GM23338 (cell line): ENCODE measurements at regions not wholly inside any gene's neighbourhood (a gene's known extent, or its start where the extent isn't known, plus 50 kb on each side); places are given as distances from the start of the nearest gene placed in this dataset.

ENCODE experiments used
- ATAC-seq: fragments of 200-7000 bp; cut with Tn5 transposase; 3 replicates; pipeline ENCODE4 v1.9.1; 2020
- DNase-seq: peaks from one replicate; pipeline ENCODE4 v3.0.0-alpha.2; 2015; ENCODE audit warnings: low spot score
- H2AFZ ChIP-seq: fragments of 200-600 bp; sonication (generic); 2 replicates; pipeline ENCODE4 v1.8.0; 2016; ENCODE audit warnings: antibody characterized with exemption, mild to moderate bottlenecking, moderate library complexity
- H3F3A ChIP-seq: fragments of 200-600 bp; sonication (generic); replicated peaks from 2 replicates; pipeline ENCODE4 v1.8.0; 2017; ENCODE audit warnings: antibody characterized with exemption, mixed run types, low read depth
- H3K27ac ChIP-seq: fragments of 200-600 bp; sonication (generic); 2 replicates; pipeline ENCODE4 v1.6.1; 2016; ENCODE audit warnings: low read depth
- H3K27me3 ChIP-seq: fragments of 200-600 bp; sonication (generic); 2 replicates; pipeline ENCODE4 v1.8.0; 2016; ENCODE audit warnings: mild to moderate bottlenecking, mixed run types, moderate library complexity; ENCODE audit not compliant: insufficient read depth
- H3K36me3 ChIP-seq: fragments of 200-600 bp; sonication (generic); 2 replicates; pipeline ENCODE4 v1.8.0; 2016; ENCODE audit warnings: mild to moderate bottlenecking; ENCODE audit not compliant: insufficient read depth
- H3K4me1 ChIP-seq: fragments of 200-600 bp; sonication (generic); 2 replicates; pipeline ENCODE4 v1.8.0; 2016; ENCODE audit warnings: mild to moderate bottlenecking, moderate library complexity; ENCODE audit not compliant: insufficient read depth
- H3K4me2 ChIP-seq: fragments of 200-600 bp; sonication (generic); 2 replicates; pipeline ENCODE4 v1.7.1; 2017; ENCODE audit warnings: mixed run types
- H3K4me3 ChIP-seq: fragments of 200-600 bp; sonication (generic); 2 replicates; pipeline ENCODE4 v1.6.1; 2016; ENCODE audit warnings: mixed run types
- H3K79me2 ChIP-seq: fragments of 200-600 bp; sonication (generic); replicated peaks from 2 replicates; pipeline ENCODE4 v1.8.0; 2017; ENCODE audit warnings: mild to moderate bottlenecking; ENCODE audit not compliant: insufficient read depth
- H3K9me2 ChIP-seq: fragments of 200-600 bp; sonication (generic); 2 replicates; pipeline ENCODE4 v1.8.0; 2017; ENCODE audit not compliant: insufficient read depth
- H4K20me1 ChIP-seq: fragments of 200-600 bp; sonication (generic); replicated peaks from 2 replicates; pipeline ENCODE4 v1.8.0; 2017; ENCODE audit warnings: mild to moderate bottlenecking; ENCODE audit not compliant: insufficient read depth
- H3K27ac Mint-ChIP-seq: 2 replicates; pipeline ENCODE4 v1.8.0; 2020; ENCODE audit warnings: inconsistent platforms, mild to moderate bottlenecking, moderate library complexity, mixed read lengths
- H3K27me3 Mint-ChIP-seq: 3 replicates; pipeline ENCODE4 v1.8.0; 2022; ENCODE audit warnings: low read depth, mild to moderate bottlenecking, moderate library complexity, mixed read lengths, inconsistent platforms; ENCODE audit not compliant: insufficient read depth, poor library complexity
- H3K36me3 Mint-ChIP-seq: 3 replicates; pipeline ENCODE4 v1.8.0; 2021; ENCODE audit warnings: low read depth, mild to moderate bottlenecking, inconsistent platforms, moderate library complexity, mixed read lengths
- H3K4me1 Mint-ChIP-seq: 3 replicates; pipeline ENCODE4 v1.8.0; 2020; ENCODE audit warnings: mild to moderate bottlenecking, inconsistent platforms, mixed read lengths
- H3K4me3 Mint-ChIP-seq: 3 replicates; pipeline ENCODE4 v1.8.0; 2021; ENCODE audit warnings: moderate library complexity, mild to moderate bottlenecking, inconsistent platforms, mixed read lengths
- H3K9me3 Mint-ChIP-seq: 3 replicates; pipeline ENCODE4 v1.8.0; 2020; ENCODE audit warnings: moderate library complexity, mild to moderate bottlenecking, inconsistent platforms, mixed read lengths
- CREB1 ChIP-seq: fragments of 250-450 bp; sonication (Bioruptor Pico); IDR thresholded peaks from 2 replicates; pipeline ENCODE4 v1.5.0; 2020; ENCODE audit warnings: low read depth, mild to moderate bottlenecking, moderate library complexity
- EZH2 ChIP-seq: fragments of 200-600 bp; sonication (generic); IDR thresholded peaks from one replicate; pipeline ENCODE4 v1.8.0; 2017; ENCODE audit warnings: antibody characterized with exemption, mild to moderate bottlenecking, low read depth; ENCODE audit not compliant: unreplicated experiment
- EZH2phosphoT487 ChIP-seq: fragments of 200-600 bp; sonication (generic); IDR thresholded peaks from one replicate; pipeline ENCODE4 v1.8.1; 2018; ENCODE audit warnings: antibody characterized with exemption; ENCODE audit not compliant: unreplicated experiment
- JUNB ChIP-seq: IDR thresholded peaks from one replicate; pipeline ENCODE4 v1.6.1; 2016; ENCODE audit warnings: antibody characterized with exemption; ENCODE audit not compliant: unreplicated experiment
- NANOG ChIP-seq: IDR thresholded peaks from 2 replicates; pipeline ENCODE4 v1.6.1; 2016; ENCODE audit warnings: antibody characterized with exemption, borderline replicate concordance
- POLR2AphosphoS5 ChIP-seq: IDR thresholded peaks from 2 replicates; pipeline ENCODE4 v1.6.1; 2016; ENCODE audit warnings: antibody characterized with exemption, low read depth
- REST ChIP-seq: IDR thresholded peaks from one replicate; pipeline ENCODE4 v1.6.1; 2018; ENCODE audit warnings: antibody characterized with exemption; ENCODE audit not compliant: unreplicated experiment
- STAT1 ChIP-seq: IDR thresholded peaks from one replicate; pipeline ENCODE4 v1.6.1; 2016; ENCODE audit warnings: antibody characterized with exemption; ENCODE audit not compliant: unreplicated experiment
- ZNF114 ChIP-seq: fragments of 250-450 bp; sonication (Bioruptor Pico); IDR thresholded peaks from 2 replicates; pipeline ENCODE4 v1.5.0; 2020; ENCODE audit warnings: mild to moderate bottlenecking, moderate library complexity
- ZNF331 ChIP-seq: fragments of 250-450 bp; sonication (Bioruptor Pico); IDR thresholded peaks from 2 replicates; pipeline ENCODE4 v1.5.0; 2020; ENCODE audit warnings: low read depth, mild to moderate bottlenecking, moderate library complexity
- ZNF462 ChIP-seq: fragments of 250-450 bp; sonication (Bioruptor Pico); IDR thresholded peaks from 2 replicates; pipeline ENCODE4 v1.5.0; 2020; ENCODE audit warnings: mild to moderate bottlenecking, moderate library complexity
- TF ChIP-seq, protein P1 (sequence below): IDR thresholded peaks from 2 replicates; pipeline ENCODE4 v1.6.1; 2016; ENCODE audit warnings: antibody characterized with exemption
- TF ChIP-seq, protein P2 (sequence below), 2 experiments: fragments of 200-600 bp in 1 of 2; sonication (generic) in 1 of 2; conservative IDR thresholded peaks; 2 replicates each; pipeline versions ENCODE4 v1.5.1 to v1.6.1; 2016 to 2017; ENCODE audit warnings: antibody characterized with exemption in 2 of 2, low read depth in 2 of 2, mild to moderate bottlenecking in 2 of 2, moderate library complexity in 1 of 2

GRCh38 chr13:47005756-47006414 lies 109.0 kb upstream of the HTR2A start:
- no peaks in the 10 kb centered on the region for H3K36me3 Mint-ChIP-seq
- DNase-seq (no peak), ATAC-seq (no peak)
- H3K9me3 Mint-ChIP-seq, result no peaks in the 10 kb centered on the region
- H3K27ac Mint-ChIP-seq, result no peak overlapping the region
- no peaks in the 10 kb centered on the region for H3K4me1 ChIP-seq
- peaks cover 2% of the 10 kb centered on the region for H3K27me3 Mint-ChIP-seq
- no peak overlapping the region for H3K4me2 ChIP-seq
- no peak for TF ChIP-seq ZNF462
- TF ChIP-seq, protein P1, sequence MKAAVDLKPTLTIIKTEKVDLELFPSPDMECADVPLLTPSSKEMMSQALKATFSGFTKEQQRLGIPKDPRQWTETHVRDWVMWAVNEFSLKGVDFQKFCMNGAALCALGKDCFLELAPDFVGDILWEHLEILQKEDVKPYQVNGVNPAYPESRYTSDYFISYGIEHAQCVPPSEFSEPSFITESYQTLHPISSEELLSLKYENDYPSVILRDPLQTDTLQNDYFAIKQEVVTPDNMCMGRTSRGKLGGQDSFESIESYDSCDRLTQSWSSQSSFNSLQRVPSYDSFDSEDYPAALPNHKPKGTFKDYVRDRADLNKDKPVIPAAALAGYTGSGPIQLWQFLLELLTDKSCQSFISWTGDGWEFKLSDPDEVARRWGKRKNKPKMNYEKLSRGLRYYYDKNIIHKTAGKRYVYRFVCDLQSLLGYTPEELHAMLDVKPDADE, result no peak
- TF ChIP-seq ZNF331 (CRISPR knock-in tag), result no peak
- TF ChIP-seq, protein P2, sequence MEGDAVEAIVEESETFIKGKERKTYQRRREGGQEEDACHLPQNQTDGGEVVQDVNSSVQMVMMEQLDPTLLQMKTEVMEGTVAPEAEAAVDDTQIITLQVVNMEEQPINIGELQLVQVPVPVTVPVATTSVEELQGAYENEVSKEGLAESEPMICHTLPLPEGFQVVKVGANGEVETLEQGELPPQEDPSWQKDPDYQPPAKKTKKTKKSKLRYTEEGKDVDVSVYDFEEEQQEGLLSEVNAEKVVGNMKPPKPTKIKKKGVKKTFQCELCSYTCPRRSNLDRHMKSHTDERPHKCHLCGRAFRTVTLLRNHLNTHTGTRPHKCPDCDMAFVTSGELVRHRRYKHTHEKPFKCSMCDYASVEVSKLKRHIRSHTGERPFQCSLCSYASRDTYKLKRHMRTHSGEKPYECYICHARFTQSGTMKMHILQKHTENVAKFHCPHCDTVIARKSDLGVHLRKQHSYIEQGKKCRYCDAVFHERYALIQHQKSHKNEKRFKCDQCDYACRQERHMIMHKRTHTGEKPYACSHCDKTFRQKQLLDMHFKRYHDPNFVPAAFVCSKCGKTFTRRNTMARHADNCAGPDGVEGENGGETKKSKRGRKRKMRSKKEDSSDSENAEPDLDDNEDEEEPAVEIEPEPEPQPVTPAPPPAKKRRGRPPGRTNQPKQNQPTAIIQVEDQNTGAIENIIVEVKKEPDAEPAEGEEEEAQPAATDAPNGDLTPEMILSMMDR (conservative IDR thresholded peaks at IDR 0.05; ENCODE audit: low read depth in 2 of 2), result no peak
- TF ChIP-seq POLR2AphosphoS5, result no peak
- TF ChIP-seq STAT1, result no peak
- TF ChIP-seq JUNB, result no peak
- TF ChIP-seq EZH2, result no peak
- TF ChIP-seq EZH2phosphoT487, result no peak
- no peak for TF ChIP-seq CREB1
- no peak for TF ChIP-seq NANOG
- no peak for TF ChIP-seq ZNF114 (CRISPR knock-in tag)
- TF ChIP-seq REST, result no peak
- no peaks in the 10 kb centered on the region for H3F3A ChIP-seq
- H3K27me3 ChIP-seq, result no peaks in the 10 kb centered on the region
- 0 out of 2 replicates have a peak, but pooled peaks cover 3% of the 10 kb centered on the region for H3K9me2 ChIP-seq
- no peak overlapping the region for H3K4me3 ChIP-seq
- no peak overlapping the region for H3K27ac ChIP-seq
- no peaks in the 10 kb centered on the region for H4K20me1 ChIP-seq
- H2AFZ ChIP-seq, result no peak overlapping the region
- H3K4me1 Mint-ChIP-seq, result no peaks in the 10 kb centered on the region
- H3K79me2 ChIP-seq, result no peaks in the 10 kb centered on the region
- no peaks in the 10 kb centered on the region for H3K36me3 ChIP-seq
- no peak overlapping the region for H3K4me3 Mint-ChIP-seq
